GM12874 (cell line): ENCODE measurements at regions not wholly inside any gene's neighbourhood (a gene's known extent, or its start where the extent isn't known, plus 50 kb on each side); places are given as distances from the start of the nearest gene placed in this dataset.

Source experiments
- TF ChIP-seq, protein P1 (sequence below): IDR thresholded peaks from 2 replicates; pipeline ENCODE4 v1.5.1; 2011; ENCODE audit warnings: low read depth, mild to moderate bottlenecking, control low read depth, low read length, moderate library complexity; ENCODE audit not compliant: insufficient read depth

DNA sequence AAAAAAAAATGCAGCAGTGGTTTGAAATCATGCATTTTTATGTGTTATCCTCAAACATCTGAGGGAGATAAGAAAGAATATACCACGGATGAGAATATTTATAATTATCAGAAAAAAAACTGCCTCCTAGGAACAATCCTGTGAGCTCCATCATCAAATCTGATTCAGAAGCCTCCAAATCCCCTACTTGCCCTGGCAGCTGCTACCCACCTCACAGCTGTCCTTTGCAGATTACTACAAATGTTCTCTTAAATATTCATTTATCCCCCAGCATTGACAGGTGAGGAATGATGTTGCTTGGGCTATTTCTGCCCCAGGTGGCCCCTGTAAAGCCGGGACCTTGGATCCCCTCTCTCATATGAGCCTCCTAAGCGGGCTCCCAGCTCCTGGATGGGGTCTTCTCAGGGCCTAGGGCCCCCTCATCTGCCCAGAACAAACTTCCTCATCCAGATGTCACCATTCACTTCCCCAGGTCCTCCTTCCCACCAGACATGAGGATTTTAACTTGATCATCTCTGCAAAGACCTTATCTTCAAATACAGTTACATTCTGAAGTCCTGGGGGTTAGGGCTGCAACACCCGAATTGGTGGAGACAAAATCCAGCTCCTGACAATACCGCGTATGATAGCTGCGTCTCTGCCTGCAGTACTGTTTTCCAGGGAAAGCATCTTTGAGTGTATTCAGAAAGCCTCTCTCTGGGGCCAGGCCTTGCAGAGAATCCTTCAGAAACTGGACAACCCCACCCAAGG lies 81.9 kb upstream of the INSIG1 start:
- TF ChIP-seq, protein P1, sequence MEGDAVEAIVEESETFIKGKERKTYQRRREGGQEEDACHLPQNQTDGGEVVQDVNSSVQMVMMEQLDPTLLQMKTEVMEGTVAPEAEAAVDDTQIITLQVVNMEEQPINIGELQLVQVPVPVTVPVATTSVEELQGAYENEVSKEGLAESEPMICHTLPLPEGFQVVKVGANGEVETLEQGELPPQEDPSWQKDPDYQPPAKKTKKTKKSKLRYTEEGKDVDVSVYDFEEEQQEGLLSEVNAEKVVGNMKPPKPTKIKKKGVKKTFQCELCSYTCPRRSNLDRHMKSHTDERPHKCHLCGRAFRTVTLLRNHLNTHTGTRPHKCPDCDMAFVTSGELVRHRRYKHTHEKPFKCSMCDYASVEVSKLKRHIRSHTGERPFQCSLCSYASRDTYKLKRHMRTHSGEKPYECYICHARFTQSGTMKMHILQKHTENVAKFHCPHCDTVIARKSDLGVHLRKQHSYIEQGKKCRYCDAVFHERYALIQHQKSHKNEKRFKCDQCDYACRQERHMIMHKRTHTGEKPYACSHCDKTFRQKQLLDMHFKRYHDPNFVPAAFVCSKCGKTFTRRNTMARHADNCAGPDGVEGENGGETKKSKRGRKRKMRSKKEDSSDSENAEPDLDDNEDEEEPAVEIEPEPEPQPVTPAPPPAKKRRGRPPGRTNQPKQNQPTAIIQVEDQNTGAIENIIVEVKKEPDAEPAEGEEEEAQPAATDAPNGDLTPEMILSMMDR: no peak

DNA sequence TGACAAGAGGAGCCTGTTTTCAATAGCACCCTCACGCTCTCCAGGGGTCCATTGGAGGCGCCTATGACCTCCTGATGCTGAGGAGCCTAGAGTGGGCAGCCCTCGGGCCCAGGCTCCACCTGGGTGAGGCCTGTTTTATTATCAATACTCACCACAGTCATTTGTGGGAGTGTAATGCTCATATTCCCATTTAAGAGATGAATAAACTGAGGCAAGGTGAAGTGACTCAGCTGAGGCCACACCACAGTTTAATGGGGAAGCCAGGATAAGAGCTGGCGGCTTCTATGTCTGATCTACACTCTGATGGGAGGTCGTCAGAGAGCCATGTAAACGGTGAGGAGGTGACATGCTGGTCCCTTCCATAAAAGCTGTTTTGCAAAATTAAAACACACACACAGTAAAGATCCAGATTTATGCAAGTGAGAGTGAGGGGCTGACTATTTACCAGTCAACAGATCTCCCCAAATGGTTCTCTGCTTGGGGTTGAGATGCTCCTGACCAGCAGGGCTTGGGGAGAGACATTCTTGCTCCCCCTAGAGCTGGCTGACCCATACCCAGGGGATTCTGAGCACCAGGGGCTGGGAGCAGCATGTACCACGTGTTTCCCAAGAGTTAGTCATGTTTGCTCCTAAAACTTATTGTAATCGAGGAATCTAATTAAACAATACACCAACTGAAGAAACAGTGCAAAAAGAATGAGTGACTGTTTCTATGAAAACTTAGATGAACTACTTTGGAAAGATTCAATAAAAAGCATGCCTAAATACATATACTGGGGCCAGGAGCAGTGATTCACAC lies 81.0 kb upstream of the INSIG1 start:
- TF ChIP-seq, protein P1: no peak

DNA sequence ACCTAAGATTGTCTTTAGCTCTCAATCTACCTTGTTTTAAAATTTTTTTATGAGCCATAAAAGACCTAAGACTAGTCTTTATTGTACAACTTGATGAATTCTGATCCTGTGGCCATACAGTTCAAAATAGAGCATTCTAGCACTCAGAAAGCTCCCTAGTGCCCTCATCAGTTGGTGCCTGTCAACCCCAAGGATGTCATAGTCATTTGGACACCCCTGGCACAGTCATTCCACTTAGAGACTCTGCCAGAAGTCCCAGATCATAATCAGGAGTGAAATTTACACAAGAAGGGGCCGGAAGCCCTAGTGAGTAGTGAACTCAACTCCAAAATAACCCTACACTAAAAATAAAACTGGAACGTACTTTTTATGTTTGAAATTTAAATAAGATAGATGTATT lies 80.0 kb upstream of the INSIG1 start:
- TF ChIP-seq, protein P1: no peak

DNA sequence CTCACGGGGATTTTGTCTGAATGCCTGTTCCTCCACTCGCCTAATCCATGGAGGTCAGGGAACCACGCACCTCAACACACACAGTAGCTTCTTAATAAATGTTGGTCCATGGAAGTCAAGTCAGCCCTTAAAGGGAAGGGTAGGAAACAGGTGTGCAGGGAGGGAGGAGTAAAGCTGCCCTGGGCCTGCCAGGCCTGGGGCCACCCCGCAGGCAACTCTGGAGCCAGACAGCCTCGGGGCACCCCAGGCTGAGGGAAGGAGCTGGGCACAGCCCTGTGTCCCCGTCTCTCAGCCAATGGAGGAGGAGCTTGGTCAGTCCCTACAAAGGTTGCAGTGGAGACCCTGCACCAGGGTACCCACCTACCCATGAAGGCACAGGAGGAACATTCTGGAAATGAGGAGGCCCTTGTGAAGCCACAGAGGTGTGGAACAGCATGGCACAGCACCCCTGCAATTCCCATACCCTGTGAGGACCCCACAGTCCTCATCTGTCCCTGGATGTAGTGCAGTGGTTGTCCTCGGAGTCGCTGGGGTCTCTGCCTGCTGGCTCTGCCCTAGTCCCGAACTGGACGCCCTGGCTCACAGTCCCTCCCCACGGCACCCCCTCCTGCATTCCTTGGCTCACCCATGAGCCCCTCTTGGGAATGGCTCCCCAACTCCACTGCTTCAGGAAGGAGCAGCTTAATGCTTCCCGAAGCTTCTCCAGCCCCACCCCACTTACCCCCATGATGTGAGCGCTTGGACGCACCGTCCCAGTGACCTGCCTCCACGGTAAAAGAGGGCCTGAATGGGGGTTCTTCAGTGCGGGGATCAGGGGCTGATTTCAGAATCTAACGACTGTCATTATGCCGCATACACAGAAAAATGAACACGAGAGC lies 79.2 kb upstream of the INSIG1 start:
- TF ChIP-seq, protein P1: no peak

DNA sequence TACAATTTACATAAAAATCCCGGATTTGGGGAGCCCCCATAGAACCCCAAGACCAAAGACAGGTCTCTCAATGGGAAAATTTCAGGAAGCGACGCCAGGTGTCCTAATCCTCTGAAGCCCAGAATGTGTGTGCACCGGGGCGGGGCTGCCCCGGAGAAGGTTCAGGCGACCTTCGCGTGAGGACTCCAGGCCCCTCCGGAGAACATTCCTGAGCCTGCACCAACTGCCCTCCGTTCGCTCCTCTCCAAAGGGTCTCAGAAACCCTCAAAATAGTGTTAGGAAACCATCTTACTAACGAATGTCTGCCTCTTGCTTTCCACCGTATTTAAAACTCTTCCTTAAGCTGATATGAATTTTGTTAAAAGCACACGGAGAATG lies 78.5 kb upstream of the INSIG1 start:
- TF ChIP-seq, protein P1: no peak

DNA sequence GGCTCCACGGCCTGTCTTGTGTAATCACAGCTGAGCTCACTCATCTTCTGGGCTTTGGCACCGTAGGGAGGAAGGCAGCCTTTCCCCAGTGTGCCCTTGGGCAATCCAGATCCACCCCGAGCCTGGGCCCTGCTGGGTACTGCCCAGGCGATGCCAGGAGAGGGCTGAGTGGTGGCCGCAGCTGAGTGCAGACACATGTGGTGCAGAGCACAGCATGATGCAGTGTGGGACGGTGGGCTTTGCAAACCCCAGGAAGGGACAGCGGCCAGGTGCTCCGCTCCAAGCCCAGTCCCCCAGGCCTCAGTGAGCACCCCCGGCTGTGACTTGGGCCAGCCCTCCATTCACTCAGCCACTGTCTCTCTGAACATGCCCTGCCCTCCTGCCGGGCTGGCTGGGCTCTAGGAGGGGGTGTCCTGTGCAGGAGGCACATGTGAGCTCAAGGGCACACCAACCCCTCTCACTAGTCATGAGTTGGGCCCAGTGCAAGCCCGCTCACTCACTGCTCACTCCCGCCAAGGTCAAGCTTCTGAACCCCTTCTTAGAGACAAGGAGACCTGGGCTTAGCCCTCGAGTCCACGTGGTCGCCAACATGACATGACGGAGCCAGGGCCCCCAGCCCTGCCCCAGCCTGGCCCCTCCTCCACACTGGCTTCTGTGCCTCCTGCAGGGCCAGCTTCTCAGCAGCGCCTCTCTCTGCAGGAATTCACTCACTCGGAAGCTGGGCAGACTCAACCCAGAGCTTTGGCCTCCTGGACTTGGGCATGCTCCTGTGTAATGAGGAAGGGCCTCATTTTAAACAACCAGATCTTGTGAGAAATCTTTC lies 77.5 kb upstream of the INSIG1 start:
- TF ChIP-seq, protein P1: no peak
